BJ (cell line): ENCODE measurements at regions not wholly inside any gene's neighbourhood (a gene's known extent, or its start where the extent isn't known, plus 50 kb on each side); places are given as distances from the start of the nearest gene placed in this dataset.

Experiments
- CTCF ChIA-PET: fragments of 350-600 bp; formaldehyde crosslinking; extraction: SDS; loops from one replicate; lab custom pipeline; 2021; ENCODE audit warnings: antibody characterized with exemption, inconsistent platforms; lab: Yijun Ruan, JAX
- POLR2A ChIA-PET: fragments of 300-600 bp; sonication (Branson Sonifier 250); formaldehyde crosslinking; extraction: SDS; loops from one replicate; lab custom pipeline; 2021; ENCODE audit warnings: antibody characterized with exemption; lab: Charles Lee
- DNase-seq: peaks from one replicate; pipeline ENCODE4 v3.0.0-alpha.2; 2011; ENCODE audit warnings: low read depth
- H3K27me3 ChIP-seq: 2 replicates; pipeline ENCODE4 v1.6.0; 2011; ENCODE audit warnings: low read length; ENCODE audit not compliant: control insufficient read depth, insufficient read depth
- H3K36me3 ChIP-seq: 2 replicates; pipeline ENCODE4 v1.5.1; 2011; ENCODE audit warnings: low read length; ENCODE audit not compliant: control insufficient read depth, insufficient read depth
- H3K4me3 ChIP-seq: 2 replicates; pipeline ENCODE4 v1.5.1; 2011; ENCODE audit warnings: low read depth, mild to moderate bottlenecking, control low read depth, low read length
- TF ChIP-seq, protein P1 (sequence below): IDR thresholded peaks from 2 replicates; pipeline ENCODE4 v1.5.1; 2011; ENCODE audit warnings: low read depth, mild to moderate bottlenecking, control low read depth, inconsistent platforms, low read length, moderate library complexity; ENCODE audit not compliant: insufficient read depth

DNA sequence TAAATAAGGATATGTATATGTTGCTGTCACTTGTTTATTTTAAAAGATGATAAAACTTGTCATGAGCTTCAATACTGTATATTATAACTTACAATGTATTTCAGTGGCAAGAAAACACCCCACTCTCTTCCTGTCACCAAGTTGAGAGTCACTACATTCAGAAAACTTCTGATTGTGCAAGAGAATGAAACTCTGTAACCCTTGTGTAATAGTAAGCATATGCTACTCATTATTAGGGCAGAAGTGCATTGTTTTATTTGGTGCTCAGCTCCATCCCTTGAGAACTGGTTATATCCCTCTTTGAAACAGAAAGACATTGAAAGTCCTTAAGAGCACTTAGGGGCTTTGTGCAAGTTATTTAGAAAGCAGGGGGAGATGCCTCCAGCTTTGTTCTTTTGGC is 594.5 kb downstream of the ARAP2 start:
- DNase-seq, result no peak
- H3K27me3 ChIP-seq, result no peaks in the 10 kb centered on the region
- H3K4me3 ChIP-seq, result no peak overlapping the region
- ChIA-PET POLR2A (no interaction called here), CTCF (no interaction called here)
- H3K36me3 ChIP-seq, result no peaks in the 10 kb centered on the region
- TF ChIP-seq, protein P1, sequence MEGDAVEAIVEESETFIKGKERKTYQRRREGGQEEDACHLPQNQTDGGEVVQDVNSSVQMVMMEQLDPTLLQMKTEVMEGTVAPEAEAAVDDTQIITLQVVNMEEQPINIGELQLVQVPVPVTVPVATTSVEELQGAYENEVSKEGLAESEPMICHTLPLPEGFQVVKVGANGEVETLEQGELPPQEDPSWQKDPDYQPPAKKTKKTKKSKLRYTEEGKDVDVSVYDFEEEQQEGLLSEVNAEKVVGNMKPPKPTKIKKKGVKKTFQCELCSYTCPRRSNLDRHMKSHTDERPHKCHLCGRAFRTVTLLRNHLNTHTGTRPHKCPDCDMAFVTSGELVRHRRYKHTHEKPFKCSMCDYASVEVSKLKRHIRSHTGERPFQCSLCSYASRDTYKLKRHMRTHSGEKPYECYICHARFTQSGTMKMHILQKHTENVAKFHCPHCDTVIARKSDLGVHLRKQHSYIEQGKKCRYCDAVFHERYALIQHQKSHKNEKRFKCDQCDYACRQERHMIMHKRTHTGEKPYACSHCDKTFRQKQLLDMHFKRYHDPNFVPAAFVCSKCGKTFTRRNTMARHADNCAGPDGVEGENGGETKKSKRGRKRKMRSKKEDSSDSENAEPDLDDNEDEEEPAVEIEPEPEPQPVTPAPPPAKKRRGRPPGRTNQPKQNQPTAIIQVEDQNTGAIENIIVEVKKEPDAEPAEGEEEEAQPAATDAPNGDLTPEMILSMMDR, result no peak

DNA sequence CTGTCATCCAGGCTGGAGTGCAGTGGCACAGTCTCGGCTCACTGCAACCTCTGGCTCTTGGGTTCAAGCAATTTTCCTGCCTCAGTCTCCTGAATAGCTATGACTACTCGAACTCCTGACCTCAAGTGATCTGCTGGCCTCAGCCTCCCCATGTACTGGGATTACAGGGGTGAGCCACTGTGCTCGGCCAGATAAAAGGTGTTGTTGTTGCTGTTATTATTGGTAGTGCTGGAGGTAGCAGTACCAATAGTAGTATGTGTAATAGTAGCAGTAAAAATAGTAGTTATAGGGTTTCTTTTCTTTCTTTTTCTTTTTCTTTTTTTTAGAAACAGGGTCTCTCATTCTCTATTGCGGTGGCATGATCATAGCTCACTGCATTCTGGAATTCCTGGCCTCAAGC is 592.1 kb downstream of the ARAP2 start:
- Histone ChIP-seq H3K36me3 (no peaks in the 10 kb centered on the region), H3K27me3 (no peaks in the 10 kb centered on the region), H3K4me3 (no peak overlapping the region)
- TF ChIP-seq, protein P1, result no peak
- DNase-seq, result no peak
- CTCF ChIA-PET, result no interaction called here
- POLR2A ChIA-PET, result no interaction called here

DNA sequence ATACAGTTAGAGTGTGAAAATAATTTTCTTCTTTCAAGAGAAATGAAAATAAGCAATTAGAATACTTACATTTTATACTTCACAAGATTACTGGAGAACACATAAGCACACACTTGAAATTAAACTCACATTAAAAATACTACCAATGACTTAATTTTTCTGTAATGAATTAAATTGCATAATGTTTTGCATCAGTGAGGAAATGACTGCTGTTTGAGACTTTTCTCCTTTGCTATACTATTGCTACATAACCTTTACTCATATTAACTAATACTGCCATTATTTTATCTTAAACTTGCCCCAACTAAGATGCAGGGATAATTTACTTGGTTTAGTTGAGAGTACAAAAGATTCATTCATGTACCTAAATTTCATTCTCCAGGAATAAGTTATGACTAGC is 590.9 kb downstream of the ARAP2 start:
- ChIA-PET POLR2A (no interaction called here), CTCF (no interaction called here)
- DNase-seq, result no peak
- H3K4me3 ChIP-seq, result no peak overlapping the region
- H3K36me3 ChIP-seq, result no peaks in the 10 kb centered on the region
- H3K27me3 ChIP-seq, result no peaks in the 10 kb centered on the region
- TF ChIP-seq, protein P1, result no peak

DNA sequence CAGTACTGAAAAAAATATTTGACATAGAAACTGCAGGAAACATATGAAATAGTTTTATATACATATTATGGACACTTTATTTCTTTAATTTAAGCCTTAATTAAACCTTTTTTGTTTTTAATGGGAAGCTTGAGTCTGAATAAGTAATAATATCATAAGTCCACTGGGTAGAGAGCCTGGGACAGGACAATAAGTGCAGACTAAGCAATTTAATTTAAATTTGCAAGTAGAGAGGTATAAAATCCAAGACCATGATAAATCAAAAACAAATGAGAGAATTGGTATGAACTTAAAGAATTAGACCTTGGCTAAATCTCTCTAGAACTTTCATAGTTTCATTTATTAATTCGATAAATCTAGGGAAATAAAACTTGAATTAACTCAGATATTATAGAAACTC is 571.2 kb downstream of the ARAP2 start:
- TF ChIP-seq, protein P1, result no peak
- ChIA-PET CTCF (no interaction called here), POLR2A (no interaction called here)

DNA sequence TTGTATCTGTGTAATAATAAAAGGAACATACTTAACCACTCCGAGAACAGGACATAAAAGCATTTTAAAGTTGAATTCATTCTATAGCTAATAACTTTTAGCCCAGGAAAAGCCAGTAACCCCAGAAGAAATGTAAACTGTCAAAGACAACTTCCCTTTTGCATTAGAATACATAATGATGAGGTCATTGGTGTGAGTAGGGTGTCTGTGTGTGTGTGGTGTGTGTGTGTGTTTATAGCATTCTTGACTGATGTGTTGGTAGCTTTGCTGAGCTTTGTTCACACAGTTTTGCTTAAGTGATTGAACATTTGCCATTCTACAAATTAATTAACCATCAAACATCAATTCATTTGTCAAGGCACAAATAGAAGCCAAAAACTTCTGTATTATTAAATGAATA is 559.6 kb downstream of the ARAP2 start:
- TF ChIP-seq, protein P1, result no peak
- Histone ChIP-seq H3K27me3 (no peaks in the 10 kb centered on the region), H3K36me3 (no peaks in the 10 kb centered on the region), H3K4me3 (no peak overlapping the region)
- DNase-seq, result no peak
- ChIA-PET CTCF (no interaction called here), POLR2A (no interaction called here)

More for the DNA sequence above, 571.2 kb downstream of the ARAP2 start:
- H3K36me3 ChIP-seq, result no peaks in the 10 kb centered on the region
- H3K27me3 ChIP-seq, result no peaks in the 10 kb centered on the region
- no peak overlapping the region for H3K4me3 ChIP-seq
- no peak for DNase-seq
